Activated naive CD4-positive, alpha-beta T cell (primary cell): ENCODE measurements at regions not wholly inside any gene's neighbourhood (a gene's known extent, or its start where the extent isn't known, plus 50 kb on each side); places are given as distances from the start of the nearest gene placed in this dataset.

Experiments used
- DNase-seq, 4 experiments: peaks; one replicate each; lab custom pipeline; 2025; lab: John Stamatoyannopoulos, UW

DNA sequence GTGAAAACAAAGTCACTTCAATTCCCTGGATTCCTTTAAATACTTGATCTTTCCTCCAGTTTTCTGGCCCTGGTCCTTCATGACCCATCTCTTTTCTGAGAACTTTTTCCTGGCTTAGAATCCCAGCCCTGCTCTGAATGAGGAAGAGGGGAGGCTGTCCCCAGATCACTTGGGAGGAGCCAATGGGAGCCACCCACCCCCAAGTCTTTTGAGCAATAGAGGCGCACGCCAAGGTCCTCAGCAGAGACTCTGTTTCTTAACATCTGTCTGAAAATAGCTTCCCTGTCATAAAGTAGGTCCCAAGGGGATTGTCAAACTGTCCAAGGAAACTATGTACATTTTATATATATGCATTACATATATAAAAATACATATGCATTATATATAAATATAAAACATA, 126.8 kb downstream of the ADRA2A start:
- DNase-seq, result no peak

DNA sequence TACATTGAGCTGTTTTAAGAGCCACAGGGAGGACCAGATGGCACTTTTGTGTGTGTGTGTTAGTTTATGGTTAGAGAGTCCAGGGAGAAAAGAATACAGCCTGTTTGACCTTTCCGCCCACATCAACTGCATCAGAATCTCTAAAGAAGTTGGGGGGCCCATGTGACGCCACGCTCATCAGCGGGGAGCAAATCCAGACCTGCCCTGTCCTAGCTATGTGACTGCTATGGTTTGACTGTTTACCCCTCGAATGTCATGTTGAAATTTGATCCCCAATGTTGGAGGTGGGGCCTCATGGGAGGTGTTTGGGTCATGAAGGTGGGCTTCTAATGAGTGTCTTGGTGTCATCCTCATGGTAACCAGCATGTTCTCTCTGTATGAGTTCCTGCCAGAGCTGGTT, 128.0 kb downstream of the ADRA2A start:
- no peak for DNase-seq

DNA sequence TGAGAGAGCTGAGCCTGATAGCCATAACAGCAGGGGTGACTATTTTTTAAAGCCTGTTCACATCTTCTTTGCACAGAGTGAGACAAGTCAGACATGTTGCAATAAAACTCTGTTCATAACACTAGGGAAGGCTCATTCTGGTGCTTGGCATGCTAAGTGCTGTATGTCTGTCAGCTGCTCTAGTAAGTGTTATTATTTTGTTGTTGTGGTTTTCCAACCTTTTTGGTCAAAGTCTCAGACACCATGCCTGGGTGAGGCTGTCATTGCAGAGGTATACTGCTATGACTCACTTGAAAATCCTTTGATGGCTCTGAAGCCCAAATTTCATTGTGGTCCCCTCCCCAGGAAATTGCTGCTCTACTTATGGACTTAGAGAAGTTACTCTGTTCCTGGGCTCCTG, 129.7 kb downstream of the ADRA2A start:
- DNase-seq, result no peak

DNA sequence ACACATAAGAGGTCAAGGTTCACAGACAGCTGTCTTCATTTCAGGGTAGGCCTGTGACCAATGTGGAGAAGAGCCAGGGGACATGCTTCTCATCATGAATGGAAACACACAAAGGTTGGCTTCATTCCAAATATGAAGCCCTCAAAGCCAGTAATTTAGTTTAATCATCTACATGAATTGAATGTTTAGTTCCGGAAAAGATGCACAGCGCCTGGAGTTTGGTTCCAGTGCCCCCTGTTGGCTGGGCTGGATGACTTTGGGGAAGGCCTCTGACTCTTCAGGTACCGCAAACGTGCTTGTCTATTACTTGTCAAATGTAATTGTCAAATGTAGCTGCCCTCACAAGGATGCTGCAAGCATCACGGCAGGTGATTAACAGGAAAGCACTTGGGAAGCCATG, 130.7 kb downstream of the ADRA2A start:
- DNase-seq, result peak in 1 of 4 experiments; percentile 2

DNA sequence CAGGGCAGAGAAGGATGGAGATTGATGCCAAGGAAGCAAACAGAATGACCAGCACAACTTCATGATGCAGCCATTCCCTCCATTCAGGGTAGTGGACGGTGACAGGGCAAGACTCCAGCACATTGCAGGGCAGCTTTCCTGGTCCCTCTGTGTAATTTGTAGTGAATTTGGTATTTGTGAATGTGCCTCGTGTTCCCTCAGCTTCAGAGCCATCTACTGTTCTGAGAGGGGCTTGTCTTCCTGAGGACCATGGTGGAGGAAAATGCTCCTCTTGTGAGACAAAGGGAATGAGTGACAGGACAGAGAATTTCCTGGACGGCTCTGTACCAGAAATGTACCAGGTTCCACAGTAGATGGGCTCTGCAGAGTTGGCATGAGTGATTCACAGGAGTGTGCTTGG, 132.1 kb downstream of the ADRA2A start:
- DNase-seq, result no peak

DNA sequence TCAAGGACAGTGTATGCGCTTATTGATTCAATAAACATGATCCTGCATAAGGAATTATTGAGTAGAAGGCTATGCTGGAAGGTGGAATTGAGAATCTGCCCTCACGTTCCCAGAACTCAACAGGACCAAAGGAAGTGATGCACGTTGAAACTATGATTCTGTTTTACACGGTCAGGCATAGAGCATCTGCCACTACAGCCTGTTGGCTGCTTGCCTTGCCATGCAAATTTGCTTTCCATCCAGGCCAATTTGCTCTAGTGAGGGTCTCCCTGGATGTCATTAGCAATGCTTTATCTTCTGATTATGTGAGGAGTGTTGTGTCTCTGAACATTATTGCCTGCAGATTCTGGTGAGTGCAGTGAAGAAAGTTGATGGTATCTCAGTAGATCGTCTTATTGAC, 132.9 kb downstream of the ADRA2A start:
- DNase-seq, result no peak

DNA sequence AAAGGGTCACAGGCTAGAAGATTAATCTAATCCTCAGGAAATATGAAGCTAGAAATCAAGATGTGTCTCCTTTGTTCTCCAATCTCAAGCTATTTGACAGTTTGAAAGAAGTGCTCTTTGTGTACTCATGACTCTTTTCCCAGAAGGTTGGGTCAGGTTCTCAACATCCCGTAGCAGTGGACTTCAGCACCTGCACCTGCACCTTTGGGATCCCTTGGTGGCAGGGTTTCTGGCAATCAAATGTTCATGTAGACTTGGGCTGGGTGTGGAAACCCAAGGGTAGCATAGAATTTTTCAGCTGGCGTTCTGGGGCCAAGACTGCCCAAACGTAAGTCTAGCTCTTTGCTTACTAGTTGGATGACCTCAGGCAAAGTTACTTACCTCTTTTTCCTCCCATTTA, 134.4 kb downstream of the ADRA2A start:
- no peak for DNase-seq

DNA sequence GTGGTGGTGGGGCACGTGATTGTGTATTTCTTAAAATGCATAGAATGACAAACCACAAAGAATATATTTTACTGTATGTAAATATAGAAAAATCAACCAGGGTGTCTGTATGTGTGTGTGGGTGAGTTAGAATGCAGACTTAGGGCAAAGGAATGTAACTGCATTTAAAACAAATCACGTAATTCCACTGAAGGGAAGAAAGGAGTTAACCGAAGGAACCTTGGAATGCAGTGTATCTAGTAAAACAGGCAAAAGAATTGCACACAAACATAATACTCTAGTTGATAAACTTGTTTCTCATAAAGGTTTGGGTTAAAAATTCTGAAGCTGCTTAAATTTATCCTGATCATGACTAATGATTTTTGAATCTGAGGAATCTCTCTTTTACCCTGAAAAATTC, 134.9 kb downstream of the ADRA2A start:
- DNase-seq, result no peak

DNA sequence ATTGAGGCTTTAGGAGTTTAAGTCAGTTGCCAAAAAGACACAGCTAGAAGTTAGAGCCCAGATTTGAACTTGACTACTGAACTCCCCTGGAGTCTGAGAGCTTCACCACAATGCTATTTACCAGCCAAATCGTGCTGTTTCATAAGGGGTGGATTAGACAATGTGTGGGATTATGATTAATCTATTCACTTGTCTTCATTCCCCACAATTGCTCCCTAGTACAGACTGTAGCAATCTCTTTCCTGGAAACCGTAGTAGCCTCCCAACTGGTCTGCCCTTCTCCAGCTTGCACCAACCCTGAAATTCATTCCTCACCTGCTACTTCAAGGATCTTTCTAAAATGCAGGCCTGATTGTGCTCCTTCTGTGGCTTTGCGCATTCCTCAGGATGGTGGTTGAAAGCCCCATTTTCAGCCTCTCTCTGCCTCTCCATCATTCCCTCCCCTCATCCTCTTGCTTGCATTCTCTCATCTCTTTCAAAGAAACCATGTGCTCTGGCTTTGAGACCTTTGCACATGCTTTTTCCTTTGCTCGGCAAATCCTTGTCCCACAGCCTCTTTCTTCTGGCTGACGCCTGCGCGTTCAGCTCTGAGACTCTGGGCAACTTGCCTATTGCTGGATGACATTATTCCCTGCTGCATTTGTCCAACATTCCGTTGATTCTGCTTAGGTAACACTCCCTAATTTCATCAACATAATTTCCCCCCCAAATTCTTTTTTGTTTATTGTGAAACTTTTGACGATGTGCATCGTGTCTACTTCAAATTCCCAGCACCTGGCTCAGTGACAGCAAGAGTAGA, 145.1 kb downstream of the ADRA2A start:
- DNase-seq, result no peak

DNA sequence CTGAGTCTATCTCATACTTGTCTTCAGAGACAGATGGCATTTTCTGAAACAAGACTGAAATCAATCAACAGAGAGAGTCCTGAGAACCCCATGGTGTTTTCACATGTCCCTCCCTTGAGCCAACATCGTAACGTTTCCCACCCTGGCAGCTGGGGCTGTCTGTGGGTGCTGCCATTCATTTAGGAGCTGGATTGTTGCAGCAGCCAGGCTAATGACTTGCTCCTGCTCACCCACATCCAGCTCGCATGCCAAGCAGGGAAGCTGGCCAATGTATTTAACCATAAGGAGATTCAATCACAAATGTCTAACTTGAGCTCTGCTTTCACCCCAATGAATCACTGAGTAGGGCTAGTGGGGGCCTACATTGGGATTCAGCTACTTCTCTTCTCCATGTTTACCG, 146.1 kb downstream of the ADRA2A start:
- no peak for DNase-seq

DNA sequence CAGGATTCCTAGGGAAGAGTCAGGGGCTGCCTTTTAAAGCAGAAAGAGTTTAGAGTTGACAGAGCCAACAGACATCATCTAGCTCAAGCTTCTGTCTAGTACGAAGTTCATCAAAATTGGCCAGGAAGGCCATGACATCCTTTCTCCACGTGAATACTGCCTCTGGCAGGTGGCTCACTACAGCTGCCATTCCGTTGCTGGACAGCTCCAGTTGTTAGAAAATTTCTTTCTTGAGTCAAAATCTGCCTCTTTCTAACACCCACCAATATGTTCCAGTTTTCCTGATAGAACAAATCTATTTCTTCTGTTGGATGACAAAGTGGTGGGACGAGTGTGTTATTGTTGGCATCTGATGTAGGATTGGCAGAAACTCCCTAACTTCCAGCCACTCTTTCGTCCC, 154.9 kb downstream of the ADRA2A start:
- DNase-seq, result no peak

DNA sequence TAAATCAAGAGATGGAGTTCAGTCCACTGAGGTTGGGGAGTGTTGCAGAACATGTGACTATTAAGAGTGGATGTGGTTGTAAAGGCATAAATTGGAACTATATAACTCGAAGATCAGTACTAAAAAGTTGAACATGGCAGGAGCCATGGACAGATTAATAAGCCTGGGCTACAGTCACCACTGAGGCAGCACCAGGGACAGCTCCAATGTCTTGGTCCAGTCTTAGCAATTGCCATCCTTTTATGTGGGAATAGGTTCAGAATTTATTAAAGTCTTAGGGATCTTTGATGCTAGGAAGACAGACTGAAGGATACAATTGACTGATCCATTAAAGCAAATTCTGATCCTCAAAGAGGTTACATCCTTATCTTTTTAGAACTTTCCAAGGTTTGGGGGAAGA, 156.6 kb downstream of the ADRA2A start:
- DNase-seq, result no peak

DNA sequence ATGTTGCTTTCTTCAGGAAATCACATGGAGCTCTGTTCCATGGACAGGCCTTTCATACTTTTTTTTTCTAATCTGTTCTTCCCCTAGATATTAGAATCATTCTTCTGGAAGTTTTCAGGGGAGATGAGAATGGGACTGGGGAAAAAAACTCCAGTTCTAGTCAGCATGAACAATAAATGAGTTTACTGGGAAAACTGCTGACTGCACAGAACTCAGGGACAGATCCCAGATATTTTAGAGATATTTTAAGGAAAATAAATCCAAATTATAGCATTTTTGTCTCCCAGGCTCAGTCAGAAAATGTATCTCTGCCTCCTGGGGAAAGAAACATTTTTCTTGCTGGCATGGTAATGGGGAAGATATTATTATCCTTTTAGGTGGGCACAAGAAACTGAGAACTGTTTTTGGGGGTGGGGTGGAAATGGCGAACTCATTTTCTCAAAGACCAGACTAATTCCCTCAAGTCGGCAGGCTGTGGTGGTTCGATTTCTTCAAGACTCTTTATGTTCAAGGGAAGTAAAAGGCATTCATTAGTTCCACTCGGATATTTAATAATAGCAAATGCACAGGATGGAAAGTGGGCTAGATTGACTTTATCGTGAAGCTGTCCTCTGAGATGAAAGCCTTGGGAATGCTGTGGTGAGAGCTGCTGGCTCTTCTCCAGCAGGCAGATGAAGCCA, 157.5 kb downstream of the ADRA2A start:
- DNase-seq, result no peak

DNA sequence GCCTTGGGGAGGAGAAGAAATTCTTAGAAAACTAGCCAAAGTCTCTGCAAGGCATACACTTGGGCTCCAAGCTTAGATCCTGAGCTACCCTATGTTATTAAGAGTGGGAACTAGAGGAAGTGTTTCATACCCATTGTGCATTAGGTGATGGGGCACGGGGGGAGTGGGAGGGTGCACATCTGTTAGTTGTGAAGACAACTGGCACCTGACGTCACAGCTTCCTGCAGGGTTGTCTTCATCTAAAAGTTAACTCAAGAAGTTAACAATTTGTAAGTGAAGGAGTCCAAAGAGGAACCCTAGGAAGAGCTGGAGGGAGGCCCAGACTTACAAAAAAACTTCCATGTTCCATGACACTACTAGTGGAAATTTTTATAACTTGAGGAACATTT, 158.1 kb downstream of the ADRA2A start:
- DNase-seq, result no peak

DNA sequence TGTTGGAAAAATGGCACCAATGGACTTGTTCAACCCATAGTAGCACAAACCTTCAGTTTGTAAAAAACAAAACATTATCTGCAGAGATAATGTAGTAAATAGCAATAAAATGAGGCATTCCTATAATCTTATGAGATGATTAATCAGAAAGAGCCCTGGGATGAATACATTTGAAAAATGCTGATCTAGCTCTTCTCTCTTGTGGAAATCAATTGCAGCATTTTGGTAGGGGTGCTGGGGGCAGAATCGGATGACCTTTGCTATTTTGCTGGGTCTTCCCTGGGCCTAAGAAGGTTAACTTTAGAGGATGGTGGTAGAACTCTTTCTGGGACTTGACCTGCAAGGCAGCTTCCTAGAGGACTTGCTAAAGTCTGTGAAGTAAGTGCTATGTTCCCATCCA, 163.5 kb downstream of the ADRA2A start:
- DNase-seq, result no peak

DNA sequence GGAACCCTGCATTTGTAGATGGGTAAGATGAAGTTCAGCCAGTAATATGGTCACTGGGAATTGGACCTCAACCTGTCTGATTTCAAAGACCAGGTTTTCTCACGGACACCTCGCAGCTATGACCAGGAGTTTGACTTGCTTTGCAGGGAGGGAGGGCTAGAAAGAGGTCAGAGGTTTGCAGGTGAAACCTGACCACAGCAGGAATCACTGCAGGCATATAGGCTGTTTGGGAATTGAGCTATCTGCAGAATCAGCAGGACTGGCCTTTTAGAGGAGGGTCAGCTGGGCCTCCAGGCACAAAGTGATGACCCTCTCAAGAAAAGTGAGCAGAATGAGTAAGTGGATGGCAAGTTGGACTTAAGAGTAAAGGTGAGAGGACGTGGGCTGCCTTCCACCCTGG, 166.3 kb downstream of the ADRA2A start:
- DNase-seq, result no peak

DNA sequence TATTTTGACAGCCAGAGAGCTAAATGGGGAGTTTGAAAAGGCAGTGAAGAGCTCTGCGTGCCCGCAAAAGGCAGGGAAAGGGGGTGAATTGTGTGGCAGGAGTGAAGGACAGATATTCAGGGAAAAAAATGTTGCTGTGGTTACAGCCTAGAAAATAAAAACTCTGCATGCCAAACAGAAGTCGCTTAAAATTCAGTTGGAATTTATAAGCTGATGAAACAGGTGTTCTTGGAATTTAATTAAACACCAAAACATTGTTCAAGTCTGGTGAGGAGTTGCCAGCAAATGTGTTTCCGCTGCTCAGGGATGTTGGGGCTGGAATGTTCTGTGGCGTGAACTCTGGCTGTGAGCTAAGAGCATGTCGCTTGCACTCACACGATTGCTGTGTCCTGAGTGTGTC, 169.3 kb downstream of the ADRA2A start:
- DNase-seq, result no peak

DNA sequence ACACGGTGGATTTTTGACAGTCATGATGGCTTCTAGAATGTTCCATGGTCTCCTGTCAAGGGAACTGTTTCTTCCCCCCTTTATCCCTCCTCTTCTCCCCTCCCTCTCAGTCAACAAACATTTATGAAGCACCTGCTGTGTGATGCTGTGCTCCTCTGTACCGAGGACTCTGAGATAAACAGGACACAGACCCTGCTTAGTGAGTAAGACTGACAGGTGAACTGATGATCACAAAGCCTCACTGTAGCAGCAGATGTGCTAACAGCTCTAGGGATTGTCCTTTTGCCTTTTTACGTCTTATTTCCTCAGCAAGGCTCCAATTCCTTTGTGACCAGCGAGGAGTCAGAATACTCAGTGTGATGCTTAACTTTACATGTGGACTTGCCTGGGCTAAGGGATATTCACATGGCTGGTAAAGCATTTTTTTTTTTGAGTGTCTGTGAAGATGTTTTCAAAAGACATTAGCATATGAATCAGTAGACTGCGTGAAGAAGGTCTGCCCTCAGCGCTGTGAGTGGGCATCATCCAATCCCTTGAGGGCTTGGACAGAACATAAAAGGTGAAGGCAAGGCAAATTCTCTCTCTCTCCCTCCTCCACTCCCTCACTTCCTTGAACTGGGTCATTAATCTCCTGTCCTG, 170.1 kb downstream of the ADRA2A start:
- no peak for DNase-seq

DNA sequence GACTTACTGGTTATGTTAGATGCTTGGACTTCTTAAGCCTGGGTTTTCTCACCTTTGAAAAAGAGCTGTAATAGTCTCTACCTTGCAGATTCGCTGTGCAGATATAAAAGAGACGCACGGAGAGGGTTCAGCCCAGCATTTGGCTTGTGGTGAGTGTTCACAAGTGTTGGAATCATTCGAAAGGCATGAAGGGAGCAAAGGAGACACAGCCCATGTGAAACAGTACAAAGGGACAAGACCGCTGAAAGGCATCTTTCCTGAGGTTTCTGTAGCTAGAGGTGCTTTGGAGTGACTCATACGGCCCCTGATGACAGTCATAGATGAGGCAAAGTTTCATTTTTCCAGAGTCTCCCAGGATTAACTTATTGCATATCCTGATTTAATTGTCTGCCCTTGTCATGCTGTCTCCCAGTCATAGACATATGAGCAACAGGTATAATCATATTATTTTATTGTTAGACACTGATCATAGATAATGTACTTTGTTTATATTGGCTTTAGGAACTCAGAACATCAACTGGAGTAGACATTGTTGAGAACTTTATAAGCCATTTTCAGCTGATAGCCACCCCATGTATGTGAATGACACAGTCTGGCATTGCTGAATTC, 171.1 kb downstream of the ADRA2A start:
- no peak for DNase-seq

DNA sequence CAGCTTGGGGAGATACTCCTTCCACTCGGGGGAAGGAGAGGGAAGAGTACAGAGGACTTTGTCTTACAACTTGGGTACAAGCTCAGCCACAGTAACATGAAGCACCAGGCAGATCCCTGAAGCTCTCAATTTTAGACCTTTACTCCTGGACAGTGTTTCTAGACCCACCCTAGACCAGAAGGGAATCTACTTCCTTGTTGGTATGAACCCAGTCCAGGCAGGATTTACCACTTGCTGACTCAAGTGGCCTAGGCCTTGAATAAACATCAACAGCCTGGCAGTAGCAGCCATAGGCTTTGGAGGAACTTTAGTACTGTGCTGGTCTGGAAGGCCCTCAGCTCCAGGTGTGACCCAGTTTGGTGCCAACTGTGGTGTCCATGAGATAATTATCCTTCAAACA, 173.1 kb downstream of the ADRA2A start:
- DNase-seq, result no peak

DNA sequence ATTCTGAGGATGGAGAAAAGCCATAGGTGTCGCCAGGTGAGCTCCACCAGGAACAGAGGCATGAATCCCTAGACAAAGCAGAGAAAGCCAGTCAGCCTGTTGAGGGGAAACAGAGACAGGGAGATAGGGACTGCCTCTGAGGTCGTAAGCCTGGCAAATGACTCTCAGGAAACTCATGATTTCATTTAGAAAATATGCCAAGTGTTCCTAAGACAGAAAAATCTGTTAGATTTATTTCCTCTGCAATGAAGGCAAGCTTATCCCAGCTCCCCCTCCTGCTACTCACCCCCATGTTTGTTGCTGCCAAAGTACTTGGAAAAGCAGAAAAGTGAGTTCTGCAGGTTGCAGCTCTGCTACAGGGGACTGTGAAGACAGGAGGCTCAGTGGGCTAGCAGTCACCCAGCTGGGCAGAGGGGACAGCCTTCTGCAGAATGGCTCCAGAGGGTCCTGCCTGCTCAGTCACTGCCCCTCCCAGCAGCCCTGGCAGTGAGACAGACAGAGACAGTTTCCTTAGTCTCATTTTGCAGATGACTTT, 184.3 kb downstream of the ADRA2A start:
- DNase-seq, result no peak

DNA sequence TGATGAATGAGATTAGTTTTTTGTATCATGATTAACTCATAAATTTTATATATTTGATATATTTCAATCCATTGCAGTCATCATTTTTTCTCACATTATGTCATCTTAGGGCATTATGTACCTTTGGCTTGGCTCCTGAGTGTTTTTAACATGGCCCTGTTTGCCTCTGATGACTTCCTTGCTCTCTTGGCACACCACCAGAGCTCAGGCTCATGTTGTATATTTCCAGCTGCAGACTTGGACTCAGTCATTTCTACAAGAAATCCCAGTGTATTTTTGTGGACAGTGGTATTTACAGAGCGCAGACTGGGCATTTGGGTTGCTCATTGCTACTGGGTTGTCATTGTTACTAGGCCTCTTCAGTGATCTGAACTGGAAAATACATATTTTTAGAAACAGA, 188.5 kb downstream of the ADRA2A start:
- DNase-seq, result no peak

DNA sequence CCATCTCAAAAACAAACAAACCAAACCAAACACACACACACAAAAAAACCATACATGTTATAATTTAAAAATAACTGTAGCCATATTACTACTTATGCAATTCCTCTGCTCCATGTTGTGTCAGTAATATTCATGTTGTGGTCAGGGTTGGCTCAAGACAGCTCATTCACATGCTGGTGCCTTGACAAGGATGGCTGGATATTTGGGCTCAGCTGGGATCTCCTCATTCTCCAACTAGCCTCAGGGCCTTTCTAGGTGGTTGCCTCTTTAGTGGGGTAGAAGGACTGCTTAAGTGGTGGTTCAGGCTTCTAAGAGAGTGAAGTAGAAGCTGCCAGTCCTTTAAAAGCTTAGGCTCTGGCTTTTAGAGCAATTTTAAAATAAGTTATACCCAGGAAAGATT, 189.3 kb downstream of the ADRA2A start:
- no peak for DNase-seq
